Stomach (tissue), 8 donors: ENCODE measurements at regions not wholly inside any gene's neighbourhood (a gene's known extent, or its start where the extent isn't known, plus 50 kb on each side); places are given as distances from the start of the nearest gene placed in this dataset.
A peak's percentile ranks its signal among the peaks of the same experiment; 100 is the strongest.

Source experiments
- DNase-seq, 2 donors: peaks; one replicate each; pipeline versions ENCODE4 v3.0.0 to v3.0.0-alpha.2; 2013 to 2019
- H3K27ac ChIP-seq, 5 donors: fragments of 200-600 bp in 4 of 5; sonication (generic) in 4 of 5; one replicate each; pipeline ENCODE4 v1.5.1; 2013 to 2019; ENCODE audit warnings: mild to moderate bottlenecking in 1 of 5, moderate library complexity in 1 of 5
- H3K27me3 ChIP-seq, 3 donors: fragments of 200-600 bp; sonication (generic); one replicate each; pipeline ENCODE4 v1.5.1; 2017 to 2019; ENCODE audit warnings: mixed run types in 1 of 3
- H3K36me3 ChIP-seq, 4 donors: fragments of 200-600 bp; sonication (generic); 1 replicate in 3 of 4; 2 replicates in 1 of 4; pipeline ENCODE4 v1.5.1; 2016 to 2019
- H3K4me1 ChIP-seq, 4 donors: fragments of 200-600 bp; sonication (generic); one replicate each; pipeline ENCODE4 v1.5.1; 2016 to 2019
- H3K4me3 ChIP-seq, 4 donors: fragments of 200-600 bp; sonication (generic) in 3 of 4; one replicate each; pipeline ENCODE4 v1.5.1; 2016 to 2019; ENCODE audit warnings: mild to moderate bottlenecking in 1 of 4
- H3K9me3 ChIP-seq, 4 donors: fragments of 200-600 bp; sonication (generic); one replicate each; pipeline ENCODE4 v1.5.1; 2016 to 2019
- CTCF ChIP-seq, 7 experiments: fragments of 450-650 bp in 4 of 7; fragments of 200-600 bp in 3 of 7; sonication (generic) in 3 of 7; IDR thresholded peaks; one replicate each; pipeline ENCODE4 v1.5.1; 2016 to 2019; ENCODE audit warnings: antibody characterized with exemption in 7 of 7, control low read depth in 2 of 7, mild to moderate bottlenecking in 1 of 7
- EP300 ChIP-seq: sonication (generic); formaldehyde crosslinking; IDR thresholded peaks from one replicate; pipeline ENCODE4 v1.6.1; 2017; ENCODE audit warnings: antibody characterized with exemption
- POLR2A ChIP-seq, 4 donors: fragments of 450-650 bp; IDR thresholded peaks; one replicate each; pipeline ENCODE4 v1.6.1; 2016; ENCODE audit warnings: antibody characterized with exemption in 4 of 4, control low read depth in 2 of 4, mild to moderate bottlenecking in 1 of 4, moderate library complexity in 1 of 4
- POLR2AphosphoS5 ChIP-seq, 3 donors: sonication (generic); formaldehyde crosslinking; IDR thresholded peaks; one replicate each; pipeline ENCODE4 v1.6.1; 2016; ENCODE audit warnings: antibody characterized with exemption in 3 of 3
- WGBS, 5 donors: extraction: QIAGEN DNeasy Blood & Tissue Kit in 3 of 5; methylation state at CpG; one replicate each; pipeline versions ENCODE4 v1.1.5 to v1.1.7; 2013 to 2018; 5-methylcytosine and 5-hydroxymethylcytosine counted together
- intact Hi-C: fragments of 100-400 bp; cut with DNase I; formaldehyde crosslinking; loops from one replicate; pipeline ENCODE4 v1.15.1; 2023; ENCODE audit warnings: low total_unique reads
- donor health status: healthy with polysubstance abuse.
- donor health status: Bipolar disorder and iron deficiency.
- donor health status: healthy.

- no peaks in the 10 kb centered on the region for H3K36me3 ChIP-seq
- no peak overlapping the region for H3K27ac ChIP-seq
- TF ChIP-seq POLR2A (IDR thresholded peaks at IDR 0.05) (no peak), CTCF (IDR thresholded peaks at IDR 0.05) (no peak), EP300 (no peak), POLR2AphosphoS5 (IDR thresholded peaks at IDR 0.05) (no peak)
- peaks cover 0 to 4% (median 0%) of the 10 kb centered on the region in 3 donors for H3K27me3 ChIP-seq
- intact Hi-C loops, result no loop called here
- DNase-seq, result no peak
- no peaks in the 10 kb centered on the region for H3K4me1 ChIP-seq
- no peaks in the 10 kb centered on the region for H3K9me3 ChIP-seq
- 72 to 86% (median 79%) methylated on average over 4 of the region's 4 CpGs for WGBS, 5 donors
- no peak overlapping the region for H3K4me3 ChIP-seq
These were observed 84.7 kb downstream of the SCN11A start for GRCh38 chr3:38966811-38967692.

GRCh38 chr3:38964646-38965045 lies 87.1 kb downstream of the SCN11A start:
- Histone ChIP-seq H3K4me3 (no peak overlapping the region), H3K27me3 (peaks cover 0 to 4% (median 0%) of the 10 kb centered on the region in 3 donors), H3K9me3 (no peaks in the 10 kb centered on the region), H3K36me3 (no peaks in the 10 kb centered on the region), H3K4me1 (peaks cover 0 to 8% (median 0%) of the 10 kb centered on the region in 4 donors), H3K27ac (no peak overlapping the region)
- no peak for TF ChIP-seq CTCF (IDR thresholded peaks at IDR 0.05)
- TF ChIP-seq EP300, result no peak
- no peak for TF ChIP-seq POLR2AphosphoS5 (IDR thresholded peaks at IDR 0.05)
- TF ChIP-seq POLR2A (IDR thresholded peaks at IDR 0.05), result no peak
- WGBS, 5 donors, result 76 to 96% (median 84%) methylated on average over 4 of the region's 4 CpGs
- intact Hi-C loops, result no loop called here
- DNase-seq, result no peak

DNA sequence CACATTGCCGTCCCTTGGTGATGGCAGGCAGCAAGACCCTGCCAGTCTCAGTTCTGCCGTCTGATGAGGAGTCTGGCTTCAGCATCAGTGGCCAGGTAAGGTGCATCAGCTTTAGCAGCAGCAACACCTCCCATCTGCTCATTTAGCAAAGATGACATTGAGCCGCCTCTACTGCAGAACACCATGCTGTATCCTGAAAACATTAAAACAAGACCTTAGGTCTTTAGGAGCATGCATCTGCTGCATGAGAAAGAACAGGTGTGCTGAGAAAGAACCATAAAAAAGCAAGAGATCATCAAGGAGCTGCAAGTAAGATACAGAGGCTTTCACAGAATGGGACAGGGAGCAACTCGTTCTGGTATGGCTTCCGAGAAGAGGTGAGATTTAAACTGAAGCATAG lies 87.5 kb downstream of the SCN11A start:
- Histone ChIP-seq H3K4me3 (no peak overlapping the region), H3K27me3 (peaks cover 0 to 4% (median 0%) of the 10 kb centered on the region in 3 donors), H3K27ac (no peak overlapping the region), H3K4me1 (peaks cover 0 to 8% (median 0%) of the 10 kb centered on the region in 4 donors), H3K36me3 (no peaks in the 10 kb centered on the region), H3K9me3 (no peaks in the 10 kb centered on the region)
- TF ChIP-seq EP300 (no peak), CTCF (IDR thresholded peaks at IDR 0.05) (no peak), POLR2AphosphoS5 (IDR thresholded peaks at IDR 0.05) (no peak), POLR2A (IDR thresholded peaks at IDR 0.05) (no peak)
- no peak for DNase-seq
- intact Hi-C loops, result no loop called here
- WGBS, 5 donors, result 78 to 92% (median 87%) methylated on average over 5 of the region's 5 CpGs

DNA sequence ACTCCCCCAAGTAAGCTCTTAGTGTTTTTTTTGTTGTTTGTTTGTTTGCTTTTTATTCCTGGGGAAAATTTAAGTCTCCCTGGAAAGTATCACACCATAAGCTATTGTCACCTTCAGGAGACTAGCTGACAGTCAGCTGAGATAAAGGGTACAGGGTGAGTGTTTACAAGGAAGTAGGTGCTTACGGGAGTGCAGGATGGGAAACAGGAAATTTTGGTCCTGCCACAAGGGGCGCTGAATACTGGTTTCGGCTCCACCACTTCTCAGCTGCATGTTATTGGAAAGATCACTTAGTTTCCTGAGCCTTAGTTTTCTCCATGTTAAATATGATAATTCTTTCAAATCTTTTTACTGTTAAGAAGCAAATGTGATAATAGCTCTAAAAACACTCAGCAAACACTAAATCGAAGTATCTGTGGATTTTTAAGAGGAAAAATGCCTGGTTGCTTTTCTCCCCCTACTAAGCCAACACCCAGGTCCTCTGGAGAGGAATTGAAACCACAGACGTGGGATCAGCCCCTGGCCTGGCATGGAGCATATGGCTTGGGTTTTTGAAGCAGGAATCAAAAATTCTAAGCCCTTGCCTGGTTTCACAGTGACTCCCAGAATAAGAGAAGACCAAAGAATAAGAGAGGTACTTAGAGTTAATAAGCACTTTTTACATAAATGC lies 90.7 kb downstream of the SCN11A start:
- Histone ChIP-seq H3K36me3 (no peaks in the 10 kb centered on the region), H3K27me3 (no peaks in the 10 kb centered on the region), H3K4me3 (no peak overlapping the region), H3K9me3 (no peaks in the 10 kb centered on the region), H3K4me1 (peaks cover 0 to 8% (median 0%) of the 10 kb centered on the region in 4 donors), H3K27ac (no peak overlapping the region)
- intact Hi-C loops, result no loop called here
- DNase-seq, result peak; percentile 52 to 79
- WGBS, 5 donors, result 3 to 11% (median 7%) methylated on average over 5 of the region's 5 CpGs
- no peak for TF ChIP-seq POLR2A (IDR thresholded peaks at IDR 0.05)
- peak in 3 of 7 experiments; percentile 35 to 45 (median 44) for TF ChIP-seq CTCF (IDR thresholded peaks at IDR 0.05)
